H9 (cell line): ENCODE measurements at regions not wholly inside any gene's neighbourhood (a gene's known extent, or its start where the extent isn't known, plus 50 kb on each side); places are given as distances from the start of the nearest gene placed in this dataset.

ENCODE experiments used
- DNase-seq: peaks from one replicate; pipeline ENCODE4 v3.0.0-alpha.2; 2017
- H2AFZ ChIP-seq: one replicate; pipeline ENCODE4 v1.6.1; 2013; ENCODE audit warnings: mild to moderate bottlenecking, low read length, control low read depth, moderate library complexity
- H2AK5ac ChIP-seq: 2 replicates; pipeline ENCODE4 v1.6.1; 2013; ENCODE audit warnings: low read length, control low read depth, mixed read lengths; ENCODE audit not compliant: insufficient read length
- H2BK120ac ChIP-seq: one replicate; pipeline ENCODE4 v1.6.1; 2013; ENCODE audit warnings: low read depth, mild to moderate bottlenecking, low read length, control low read depth, inconsistent platforms; ENCODE audit not compliant: poor library complexity, severe bottlenecking
- H2BK12ac ChIP-seq: 2 replicates; pipeline ENCODE4 v1.6.1; 2013; ENCODE audit warnings: low read length, control low read depth, mixed read lengths, low read depth; ENCODE audit not compliant: insufficient read length
- H2BK15ac ChIP-seq: 2 replicates; pipeline ENCODE4 v1.6.1; 2013; ENCODE audit warnings: low read depth, low read length, control low read depth
- H2BK20ac ChIP-seq: one replicate; pipeline ENCODE4 v1.6.1; 2013; ENCODE audit warnings: low read depth, mild to moderate bottlenecking, low read length, control low read depth, inconsistent platforms; ENCODE audit not compliant: poor library complexity, severe bottlenecking
- H2BK5ac ChIP-seq: 2 replicates; pipeline ENCODE4 v1.6.1; 2013; ENCODE audit warnings: low read length, control low read depth, mixed read lengths; ENCODE audit not compliant: insufficient read length
- H3K14ac ChIP-seq: 2 replicates; pipeline ENCODE4 v1.6.1; 2013; ENCODE audit warnings: low read length, control low read depth; ENCODE audit not compliant: insufficient read depth
- H3K18ac ChIP-seq: 2 replicates; pipeline ENCODE4 v1.6.1; 2013; ENCODE audit warnings: low read depth, mild to moderate bottlenecking, mixed read lengths, low read length, control low read depth; ENCODE audit not compliant: insufficient read length
- H3K23ac ChIP-seq: 2 replicates; pipeline ENCODE4 v1.6.1; 2013; ENCODE audit warnings: low read length, control low read depth, mixed read lengths, low read depth; ENCODE audit not compliant: insufficient read length
- H3K23me2 ChIP-seq: 2 replicates; pipeline ENCODE4 v1.6.1; 2013; ENCODE audit warnings: low read depth, mild to moderate bottlenecking, mixed read lengths, low read length, control low read depth; ENCODE audit not compliant: insufficient read length, poor library complexity, severe bottlenecking
- H3K27ac ChIP-seq: 2 replicates; pipeline ENCODE4 v1.5.1; 2013; ENCODE audit warnings: low read length, control low read depth, mixed read lengths, low read depth; ENCODE audit not compliant: insufficient read length
- H3K27me3 ChIP-seq: 2 replicates; pipeline ENCODE4 v1.6.1; 2013; ENCODE audit warnings: low read length, control low read depth, inconsistent platforms; ENCODE audit not compliant: insufficient read depth
- H3K4ac ChIP-seq: 2 replicates; pipeline ENCODE4 v1.6.1; 2013; ENCODE audit warnings: low read depth, mild to moderate bottlenecking, control low read depth, inconsistent platforms, low read length, moderate library complexity
- H3K4me1 ChIP-seq: 2 replicates; pipeline ENCODE4 v1.6.1; 2013; ENCODE audit warnings: low read length, control low read depth, inconsistent platforms; ENCODE audit not compliant: insufficient read depth
- H3K4me2 ChIP-seq: 2 replicates; pipeline ENCODE4 v1.6.1; 2013; ENCODE audit warnings: low read length, control low read depth, mixed read lengths; ENCODE audit not compliant: insufficient read length, insufficient read depth
- H3K56ac ChIP-seq: 2 replicates; pipeline ENCODE4 v1.6.1; 2013; ENCODE audit warnings: low read depth, mild to moderate bottlenecking, mixed read lengths, low read length, control low read depth; ENCODE audit not compliant: insufficient read length
- H3K79me1 ChIP-seq: 2 replicates; pipeline ENCODE4 v1.6.1; 2013; ENCODE audit warnings: low read depth, mild to moderate bottlenecking, moderate library complexity, low read length, control low read depth, inconsistent platforms; ENCODE audit not compliant: insufficient read depth, poor library complexity, severe bottlenecking
- H3K79me2 ChIP-seq: 2 replicates; pipeline ENCODE4 v1.6.1; 2013; ENCODE audit warnings: low read length, control low read depth, inconsistent platforms; ENCODE audit not compliant: insufficient read depth
- H3K9ac ChIP-seq: 2 replicates; pipeline ENCODE4 v1.6.1; 2013; ENCODE audit warnings: low read length, control low read depth, mixed read lengths; ENCODE audit not compliant: insufficient read length; ENCODE audit errors: extremely low read depth
- H3K9me3 ChIP-seq: one replicate; pipeline ENCODE4 v1.6.1; 2013; ENCODE audit warnings: low read depth, low read length, inconsistent platforms; ENCODE audit not compliant: control insufficient read depth
- H3T11ph ChIP-seq: one replicate; pipeline ENCODE4 v1.6.1; 2013; ENCODE audit warnings: mild to moderate bottlenecking, low read length, control low read depth, inconsistent platforms
- H4K20me1 ChIP-seq: one replicate; pipeline ENCODE4 v1.6.1; 2013; ENCODE audit not compliant: control insufficient read depth, insufficient read length, insufficient read depth
- H4K5ac ChIP-seq: 2 replicates; pipeline ENCODE4 v1.6.1; 2013; ENCODE audit warnings: low read depth, mild to moderate bottlenecking, mixed read lengths, low read length, control low read depth; ENCODE audit not compliant: insufficient read length
- H4K8ac ChIP-seq: replicated peaks from 2 replicates; pipeline ENCODE4 v1.6.1; 2013; ENCODE audit warnings: low read length, control low read depth, mixed read lengths, low read depth; ENCODE audit not compliant: insufficient read length
- H4K91ac ChIP-seq: 2 replicates; pipeline ENCODE4 v1.6.1; 2013; ENCODE audit warnings: low read depth, mild to moderate bottlenecking, moderate library complexity, mixed read lengths, low read length, control low read depth; ENCODE audit not compliant: insufficient read length
- H3K27ac Mint-ChIP-seq, 3 experiments: 2 replicates in 2 of 3; 3 replicates in 1 of 3; pipeline ENCODE4 v1.8.0; 2020 to 2021; ENCODE audit warnings: mixed read lengths in 3 of 3, mild to moderate bottlenecking in 1 of 3, moderate library complexity in 1 of 3
- H3K27me3 Mint-ChIP-seq: 2 replicates; pipeline ENCODE4 v1.8.0; 2021; ENCODE audit warnings: low read depth, mild to moderate bottlenecking, moderate library complexity, mixed read lengths
- H3K36me3 Mint-ChIP-seq, 3 experiments: 2 replicates in 2 of 3; 3 replicates in 1 of 3; pipeline ENCODE4 v1.8.0; 2020 to 2021; ENCODE audit warnings: low read depth in 3 of 3, mixed read lengths in 3 of 3; ENCODE audit not compliant: insufficient read depth in 1 of 3
- H3K4me1 Mint-ChIP-seq, 2 experiments: 2 replicates each; pipeline ENCODE4 v1.8.0; 2020; ENCODE audit warnings: mixed read lengths in 2 of 2
- H3K4me3 Mint-ChIP-seq, 2 experiments: 2 replicates in 1 of 2; 3 replicates in 1 of 2; pipeline ENCODE4 v1.8.0; 2020 to 2021; ENCODE audit warnings: mild to moderate bottlenecking in 2 of 2, mixed read lengths in 2 of 2, moderate library complexity in 1 of 2
- H3K9me3 Mint-ChIP-seq, 2 experiments: 2 replicates in 1 of 2; 3 replicates in 1 of 2; pipeline ENCODE4 v1.8.0; 2020; ENCODE audit warnings: mild to moderate bottlenecking in 2 of 2, mixed read lengths in 2 of 2, moderate library complexity in 1 of 2
- TF ChIP-seq, protein P1 (sequence below): fragments of 200-600 bp; sonication (generic); conservative IDR thresholded peaks from 3 replicates; pipeline ENCODE4 v1.8.0; 2021; ENCODE audit warnings: antibody characterized with exemption, mild to moderate bottlenecking

DNA sequence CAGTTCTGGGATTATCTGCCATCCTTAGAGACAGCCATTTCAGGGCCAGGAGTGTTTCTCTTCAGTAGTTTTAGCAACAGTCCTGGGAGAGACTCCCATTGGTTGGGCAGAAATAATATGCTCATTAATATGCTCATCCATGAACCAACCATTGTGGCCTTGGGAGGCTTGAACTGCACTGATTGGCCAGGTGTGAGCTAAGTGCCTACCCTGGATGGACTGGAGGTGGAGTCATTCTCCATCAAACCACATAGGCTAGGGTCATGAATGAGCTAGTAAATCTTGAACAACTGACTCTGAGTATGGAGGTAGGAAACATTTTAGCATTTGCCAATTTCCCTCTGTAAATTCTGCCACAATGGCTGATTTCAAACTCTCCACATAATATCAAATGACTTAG is 70.2 kb upstream of the ZFP64 start:
- Mint-ChIP-seq H3K9me3 (peaks cover 8 to 9% of the 10 kb centered on the region in 2 experiments; a peak in 4 of 5 replicates), H3K27ac (no peak overlapping the region), H3K4me1 (no peaks in the 10 kb centered on the region), H3K36me3 (peaks cover 2 to 4% (median 2%) of the 10 kb centered on the region in 3 experiments; a peak in 4 of 7 replicates), H3K4me3 (no peak overlapping the region), H3K27me3 (peaks cover 24% of the 10 kb centered on the region)
- H2AFZ ChIP-seq: no peak overlapping the region
- H3K14ac ChIP-seq: no peak overlapping the region
- H4K91ac ChIP-seq: no peak overlapping the region
- H4K8ac ChIP-seq: no peak overlapping the region
- H3K9ac ChIP-seq: no peak overlapping the region
- no peaks in the 10 kb centered on the region for H3K27me3 ChIP-seq
- H3K79me2 ChIP-seq: no peaks in the 10 kb centered on the region
- no peak overlapping the region for H3K4ac ChIP-seq
- H2BK5ac ChIP-seq: no peak overlapping the region
- H3K9me3 ChIP-seq: no peaks in the 10 kb centered on the region
- H2AK5ac ChIP-seq: no peak overlapping the region
- H3K79me1 ChIP-seq: no peaks in the 10 kb centered on the region
- no peak overlapping the region for H2BK15ac ChIP-seq
- no peak overlapping the region for H3K27ac ChIP-seq
- no peak overlapping the region for H3K18ac ChIP-seq
- no peak overlapping the region for H2BK12ac ChIP-seq
- H2BK20ac ChIP-seq: no peak overlapping the region
- no peak for DNase-seq
- no peaks in the 10 kb centered on the region for H3K23me2 ChIP-seq
- no peak overlapping the region for H3K4me2 ChIP-seq
- H3K4me1 ChIP-seq: no peaks in the 10 kb centered on the region
- H3T11ph ChIP-seq: no peak overlapping the region
- TF ChIP-seq, protein P1, sequence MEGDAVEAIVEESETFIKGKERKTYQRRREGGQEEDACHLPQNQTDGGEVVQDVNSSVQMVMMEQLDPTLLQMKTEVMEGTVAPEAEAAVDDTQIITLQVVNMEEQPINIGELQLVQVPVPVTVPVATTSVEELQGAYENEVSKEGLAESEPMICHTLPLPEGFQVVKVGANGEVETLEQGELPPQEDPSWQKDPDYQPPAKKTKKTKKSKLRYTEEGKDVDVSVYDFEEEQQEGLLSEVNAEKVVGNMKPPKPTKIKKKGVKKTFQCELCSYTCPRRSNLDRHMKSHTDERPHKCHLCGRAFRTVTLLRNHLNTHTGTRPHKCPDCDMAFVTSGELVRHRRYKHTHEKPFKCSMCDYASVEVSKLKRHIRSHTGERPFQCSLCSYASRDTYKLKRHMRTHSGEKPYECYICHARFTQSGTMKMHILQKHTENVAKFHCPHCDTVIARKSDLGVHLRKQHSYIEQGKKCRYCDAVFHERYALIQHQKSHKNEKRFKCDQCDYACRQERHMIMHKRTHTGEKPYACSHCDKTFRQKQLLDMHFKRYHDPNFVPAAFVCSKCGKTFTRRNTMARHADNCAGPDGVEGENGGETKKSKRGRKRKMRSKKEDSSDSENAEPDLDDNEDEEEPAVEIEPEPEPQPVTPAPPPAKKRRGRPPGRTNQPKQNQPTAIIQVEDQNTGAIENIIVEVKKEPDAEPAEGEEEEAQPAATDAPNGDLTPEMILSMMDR: no peak
- H3K56ac ChIP-seq: no peak overlapping the region
- no peak overlapping the region for H4K5ac ChIP-seq
- no peak overlapping the region for H2BK120ac ChIP-seq
- H4K20me1 ChIP-seq: no peaks in the 10 kb centered on the region
- H3K23ac ChIP-seq: no peak overlapping the region
